OCI-LY7 (cell line): ENCODE measurements at regions not wholly inside any gene's neighbourhood (a gene's known extent, or its start where the extent isn't known, plus 50 kb on each side); places are given as distances from the start of the nearest gene placed in this dataset.

Source experiments
- BruUV-seq: library from RNA; stranded (reverse); fragments of 400-500 nt; replicated peaks from 2 replicates; lab custom pipeline; 2021; lab: Mats Ljungman, UMichigan
- CTCF ChIA-PET: fragments of 300-600 bp; sonication (Branson Sonifier 250); formaldehyde crosslinking; loops from one replicate; lab custom pipeline; 2022; ENCODE audit warnings: antibody characterized with exemption; ENCODE audit not compliant: unreplicated experiment; lab: Charles Lee
- POLR2A ChIA-PET: fragments of 300-600 bp; sonication (Branson Sonifier 250); formaldehyde crosslinking; loops from one replicate; lab custom pipeline; 2022; ENCODE audit warnings: antibody characterized with exemption; lab: Charles Lee
- DNase-seq: peaks from one replicate; pipeline ENCODE4 v3.0.0-alpha.2; 2015; ENCODE audit warnings: low spot score
- H2AFZ ChIP-seq: fragments of 200-600 bp; sonication (generic), shearing (Covaris generic); 2 replicates; pipeline ENCODE4 v1.6.1; 2014; ENCODE audit warnings: mild to moderate bottlenecking, antibody characterized with exemption, low read length, moderate library complexity
- H3K27ac ChIP-seq: fragments of 200-600 bp; sonication (generic); 2 replicates; pipeline ENCODE4 v1.5.1; 2014; ENCODE audit warnings: mixed run types, low read depth, mild to moderate bottlenecking, moderate library complexity, low read length, inconsistent platforms; ENCODE audit not compliant: poor library complexity, severe bottlenecking
- H3K36me3 ChIP-seq: fragments of 200-600 bp; sonication (generic); 2 replicates; pipeline ENCODE4 v1.6.1; 2014; ENCODE audit warnings: mild to moderate bottlenecking, antibody characterized with exemption, low read length, moderate library complexity, mixed read lengths; ENCODE audit not compliant: insufficient read depth
- H3K4me1 ChIP-seq: fragments of 200-600 bp; sonication (generic); 2 replicates; pipeline ENCODE4 v1.5.1; 2014; ENCODE audit warnings: mild to moderate bottlenecking, low read length; ENCODE audit not compliant: insufficient read depth, poor library complexity, severe bottlenecking
- H3K4me2 ChIP-seq: fragments of 200-600 bp; sonication (generic); 2 replicates; pipeline ENCODE4 v1.6.1; 2014; ENCODE audit warnings: mild to moderate bottlenecking, low read length
- H3K4me3 ChIP-seq: fragments of 200-600 bp; sonication (generic); 2 replicates; pipeline ENCODE4 v1.5.1; 2014; ENCODE audit warnings: mild to moderate bottlenecking, low read depth, low read length; ENCODE audit not compliant: poor library complexity, severe bottlenecking
- H3K79me2 ChIP-seq: fragments of 200-600 bp; sonication (generic); 2 replicates; pipeline ENCODE4 v1.6.1; 2016; ENCODE audit warnings: low read depth, mild to moderate bottlenecking, low read length, moderate library complexity, mixed read lengths; ENCODE audit not compliant: insufficient read depth
- H3K9me2 ChIP-seq: fragments of 200-600 bp; sonication (generic); 2 replicates; pipeline ENCODE4 v1.6.1; 2016; ENCODE audit warnings: mild to moderate bottlenecking, low read length, mixed read lengths; ENCODE audit not compliant: insufficient read depth
- H3K9me3 ChIP-seq: fragments of 200-600 bp; sonication (generic); 2 replicates; pipeline ENCODE4 v1.6.1; 2014; ENCODE audit warnings: mild to moderate bottlenecking, mixed run types, low read length, mixed read lengths
- H4K20me1 ChIP-seq: fragments of 200-600 bp; sonication (generic); 2 replicates; pipeline ENCODE4 v1.6.1; 2014; ENCODE audit warnings: mild to moderate bottlenecking, antibody characterized with exemption, low read length, moderate library complexity, mixed read lengths; ENCODE audit not compliant: insufficient read depth
- EZH2phosphoT487 ChIP-seq: fragments of 200-600 bp; sonication (generic); IDR thresholded peaks from 2 replicates; pipeline ENCODE4 v1.6.1; 2018; ENCODE audit warnings: low read depth, borderline replicate concordance, mild to moderate bottlenecking, mixed run types, antibody characterized with exemption, low read length, moderate library complexity, mixed read lengths
- intact Hi-C: fragments of 100-400 bp; cut with micrococcal nuclease; formaldehyde crosslinking; loops from one replicate; pipeline ENCODE4 v1.10.0; 2022; ENCODE audit not compliant: unreplicated experiment
- TF ChIP-seq, protein P1 (sequence below): fragments of 200-600 bp; sonication (generic); conservative IDR thresholded peaks from 2 replicates; pipeline ENCODE4 v1.5.1; 2014; ENCODE audit warnings: mild to moderate bottlenecking, antibody characterized with exemption, low read length, moderate library complexity, mixed read lengths

DNA sequence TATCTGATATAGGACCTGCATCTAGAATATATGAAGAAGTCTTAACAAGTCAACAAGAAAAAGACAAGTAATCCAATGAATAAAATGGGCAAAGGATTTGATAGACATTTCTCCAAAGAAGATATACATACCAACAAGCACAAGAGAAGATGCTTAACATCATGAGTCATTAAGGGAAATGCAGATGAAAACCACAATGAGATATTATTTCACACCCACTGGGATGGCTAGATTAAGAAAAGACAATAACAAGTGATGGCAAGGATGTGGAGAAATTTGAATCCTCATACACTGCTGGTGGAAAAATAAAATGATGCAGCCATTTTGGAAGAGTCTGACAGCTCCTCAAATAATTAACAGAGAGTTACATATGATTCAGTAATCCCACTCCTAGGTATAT lies 502.6 kb downstream of the FUT8 start:
- no peaks in the 10 kb centered on the region for H3K79me2 ChIP-seq
- H4K20me1 ChIP-seq = no peaks in the 10 kb centered on the region
- H3K4me1 ChIP-seq = no peaks in the 10 kb centered on the region
- intact Hi-C loops = no loop called here
- BruUV-seq = no TSS peak
- H3K27ac ChIP-seq = no peak overlapping the region
- no peak overlapping the region for H3K4me3 ChIP-seq
- H3K36me3 ChIP-seq = no peaks in the 10 kb centered on the region
- no peaks in the 10 kb centered on the region for H3K9me2 ChIP-seq
- ChIA-PET POLR2A (no interaction called here), CTCF (interaction anchor here (1.0 kb wide), 1 partner anchor 15 kb away, joined by 3 read pairs; no protein-coding TSS in a partner anchor)
- H2AFZ ChIP-seq = no peak overlapping the region
- no peak for DNase-seq
- no peak for TF ChIP-seq EZH2phosphoT487
- H3K9me3 ChIP-seq = no peaks in the 10 kb centered on the region
- no peak overlapping the region for H3K4me2 ChIP-seq

DNA sequence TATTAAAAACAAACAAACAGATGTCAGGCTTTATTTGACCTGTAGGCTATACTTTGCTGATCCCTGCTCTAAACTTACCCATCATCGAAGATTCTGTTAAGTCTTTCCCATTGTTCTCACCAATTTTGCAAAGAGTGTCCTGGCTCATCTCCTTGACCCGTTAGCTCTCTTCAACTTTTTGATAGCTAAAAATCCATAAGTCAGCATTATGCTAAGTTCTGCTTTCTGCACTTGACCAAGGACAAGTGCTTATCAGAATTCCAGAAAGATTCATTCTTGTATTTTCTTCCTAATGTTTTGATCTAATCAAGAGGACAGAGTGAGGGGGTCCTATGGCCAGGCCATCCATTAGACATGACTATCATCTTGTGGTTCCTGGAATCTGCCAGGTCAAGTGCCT lies 503.5 kb downstream of the FUT8 start:
- Histone ChIP-seq H2AFZ (no peak overlapping the region), H3K9me3 (no peaks in the 10 kb centered on the region), H3K4me1 (no peaks in the 10 kb centered on the region), H3K9me2 (no peaks in the 10 kb centered on the region), H3K4me2 (no peak overlapping the region), H4K20me1 (no peaks in the 10 kb centered on the region), H3K27ac (no peak overlapping the region), H3K4me3 (no peak overlapping the region), H3K79me2 (no peaks in the 10 kb centered on the region), H3K36me3 (no peaks in the 10 kb centered on the region)
- ChIA-PET CTCF (no interaction called here), POLR2A (interaction anchor here (0.7 kb wide), 1 partner anchor 109 kb away, joined by 3 read pairs; no protein-coding TSS in a partner anchor)
- DNase-seq = no peak
- TF ChIP-seq, protein P1, sequence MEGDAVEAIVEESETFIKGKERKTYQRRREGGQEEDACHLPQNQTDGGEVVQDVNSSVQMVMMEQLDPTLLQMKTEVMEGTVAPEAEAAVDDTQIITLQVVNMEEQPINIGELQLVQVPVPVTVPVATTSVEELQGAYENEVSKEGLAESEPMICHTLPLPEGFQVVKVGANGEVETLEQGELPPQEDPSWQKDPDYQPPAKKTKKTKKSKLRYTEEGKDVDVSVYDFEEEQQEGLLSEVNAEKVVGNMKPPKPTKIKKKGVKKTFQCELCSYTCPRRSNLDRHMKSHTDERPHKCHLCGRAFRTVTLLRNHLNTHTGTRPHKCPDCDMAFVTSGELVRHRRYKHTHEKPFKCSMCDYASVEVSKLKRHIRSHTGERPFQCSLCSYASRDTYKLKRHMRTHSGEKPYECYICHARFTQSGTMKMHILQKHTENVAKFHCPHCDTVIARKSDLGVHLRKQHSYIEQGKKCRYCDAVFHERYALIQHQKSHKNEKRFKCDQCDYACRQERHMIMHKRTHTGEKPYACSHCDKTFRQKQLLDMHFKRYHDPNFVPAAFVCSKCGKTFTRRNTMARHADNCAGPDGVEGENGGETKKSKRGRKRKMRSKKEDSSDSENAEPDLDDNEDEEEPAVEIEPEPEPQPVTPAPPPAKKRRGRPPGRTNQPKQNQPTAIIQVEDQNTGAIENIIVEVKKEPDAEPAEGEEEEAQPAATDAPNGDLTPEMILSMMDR = no peak
- no peak for TF ChIP-seq EZH2phosphoT487
- BruUV-seq = no TSS peak
- intact Hi-C loops = no loop called here

DNA sequence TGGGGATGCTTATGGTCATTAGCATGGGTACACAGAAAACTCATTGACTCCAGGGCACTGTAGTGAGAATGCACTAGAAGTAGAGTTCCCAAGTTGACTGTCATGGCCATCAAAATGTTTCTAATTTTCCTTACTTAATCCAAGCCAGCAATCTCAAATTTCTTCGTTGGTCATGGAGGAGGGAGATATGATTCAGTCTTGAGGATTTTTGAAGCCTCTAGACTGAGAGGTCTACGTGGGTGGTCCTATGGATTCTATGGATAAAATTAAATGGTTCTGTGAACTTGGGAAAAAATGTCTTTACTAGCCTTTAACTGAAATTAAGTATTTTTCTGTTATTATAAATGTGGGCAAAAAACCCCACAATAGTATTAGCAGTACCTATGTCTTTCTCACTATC lies 508.5 kb downstream of the FUT8 start:
- ChIA-PET CTCF (no interaction called here), POLR2A (no interaction called here)
- Histone ChIP-seq H4K20me1 (no peaks in the 10 kb centered on the region), H3K27ac (no peak overlapping the region), H3K36me3 (no peaks in the 10 kb centered on the region), H3K4me3 (no peak overlapping the region), H3K9me2 (no peaks in the 10 kb centered on the region), H3K4me2 (no peak overlapping the region), H2AFZ (no peak overlapping the region), H3K4me1 (peaks cover 1% of the 10 kb centered on the region), H3K9me3 (no peaks in the 10 kb centered on the region), H3K79me2 (no peaks in the 10 kb centered on the region)
- BruUV-seq = no TSS peak
- TF ChIP-seq, protein P1 = no peak
- no peak for TF ChIP-seq EZH2phosphoT487
- DNase-seq = no peak
- intact Hi-C loops = no loop called here
